Ovary (tissue), 3 donors: ENCODE measurements at regions not wholly inside any gene's neighbourhood (a gene's known extent, or its start where the extent isn't known, plus 50 kb on each side); places are given as distances from the start of the nearest gene placed in this dataset.

Experiments
- CTCF ChIP-seq, 3 donors: fragments of 450-650 bp in 2 of 3; fragments of 200-600 bp in 1 of 3; IDR thresholded peaks; one replicate each; pipeline versions ENCODE4 v1.5.1 to v1.8.0; 2016 to 2022; ENCODE audit warnings: antibody characterized with exemption in 3 of 3, mild to moderate bottlenecking in 1 of 3
- EP300 ChIP-seq: sonication (generic); formaldehyde crosslinking; IDR thresholded peaks from one replicate; pipeline ENCODE4 v1.6.1; 2017; ENCODE audit warnings: antibody characterized with exemption
- POLR2A ChIP-seq: fragments of 450-650 bp; IDR thresholded peaks from one replicate; pipeline ENCODE4 v1.6.1; 2017; ENCODE audit warnings: antibody characterized with exemption, mild to moderate bottlenecking, moderate library complexity
- donor health status: DM: no; HTN: no; CAD: no.

GRCh38 chr15:96181873-96182301 lies 148.6 kb upstream of the NR2F2 start:
- TF ChIP-seq CTCF (IDR thresholded peaks at IDR 0.05) (no peak), POLR2A (no peak), EP300 (no peak)
